Esophagus (tissue), 2 donors: ENCODE measurements at regions not wholly inside any gene's neighbourhood (a gene's known extent, or its start where the extent isn't known, plus 50 kb on each side); places are given as distances from the start of the nearest gene placed in this dataset.

Experiments used
- H3K27ac ChIP-seq, 2 donors: one replicate each; pipeline ENCODE4 v1.5.1; 2013; ENCODE audit warnings: low read depth in 2 of 2, mild to moderate bottlenecking in 2 of 2, inconsistent platforms in 1 of 2, low read length in 1 of 2, moderate library complexity in 1 of 2
- H3K27me3 ChIP-seq, 2 donors: one replicate each; pipeline ENCODE4 v1.6.1; 2013; ENCODE audit warnings: low read length in 2 of 2, control low read depth in 1 of 2, mild to moderate bottlenecking in 1 of 2; ENCODE audit not compliant: insufficient read depth in 2 of 2, control insufficient read depth in 1 of 2
- H3K36me3 ChIP-seq, 2 donors: one replicate each; pipeline ENCODE4 v1.6.1; 2013; ENCODE audit warnings: low read length in 1 of 2; ENCODE audit not compliant: control insufficient read depth in 2 of 2, insufficient read depth in 2 of 2
- H3K4me1 ChIP-seq, 2 donors: one replicate each; pipeline ENCODE4 v1.6.1; 2013; ENCODE audit warnings: low read length in 1 of 2; ENCODE audit not compliant: control insufficient read depth in 2 of 2, insufficient read depth in 2 of 2
- H3K4me3 ChIP-seq, 2 donors: one replicate each; pipeline ENCODE4 v1.5.1; 2013; ENCODE audit warnings: low read length in 2 of 2, mild to moderate bottlenecking in 2 of 2, low read depth in 1 of 2, moderate library complexity in 1 of 2
- H3K9me3 ChIP-seq, 2 donors: one replicate each; pipeline ENCODE4 v1.6.1; 2013; ENCODE audit warnings: mild to moderate bottlenecking in 2 of 2, low read depth in 1 of 2, low read length in 1 of 2, moderate library complexity in 1 of 2; ENCODE audit not compliant: control insufficient read depth in 2 of 2, insufficient read depth in 1 of 2
- WGBS, 2 donors: extraction: QIAGEN DNeasy Blood & Tissue Kit; methylation state at CpG; one replicate each; pipeline ENCODE4 v1.1.7; 2013; 5-methylcytosine and 5-hydroxymethylcytosine counted together
- donor health status: healthy with polysubstance abuse.
- donor health status: Bipolar disorder and iron deficiency.

GRCh38 chr5:23007762-23008161, 154.6 kb upstream of the CDH12 start:
- Histone ChIP-seq H3K9me3 (no peaks in the 10 kb centered on the region), H3K4me1 (no peaks in the 10 kb centered on the region), H3K27me3 (no peaks in the 10 kb centered on the region), H3K27ac (no peak overlapping the region), H3K4me3 (no peak overlapping the region), H3K36me3 (no peaks in the 10 kb centered on the region)
- WGBS, 2 donors, result 40 to 68% methylated on average over 1 of the region's 1 CpG

- Histone ChIP-seq H3K9me3 (no peaks in the 10 kb centered on the region), H3K4me3 (no peak overlapping the region), H3K4me1 (no peaks in the 10 kb centered on the region), H3K27me3 (no peaks in the 10 kb centered on the region), H3K36me3 (no peaks in the 10 kb centered on the region), H3K27ac (no peak overlapping the region)
- 24 to 51% methylated on average over 1 of the region's 1 CpG for WGBS, 2 donors
Observed at GRCh38 chr5:23007236-23007635, 154.1 kb upstream of the CDH12 start.

- 93 to 96% methylated on average over 3 of the region's 3 CpGs for WGBS, 2 donors
- Histone ChIP-seq H3K4me1 (no peaks in the 10 kb centered on the region), H3K27me3 (no peaks in the 10 kb centered on the region), H3K27ac (no peak overlapping the region), H3K4me3 (no peak overlapping the region), H3K9me3 (no peaks in the 10 kb centered on the region), H3K36me3 (no peaks in the 10 kb centered on the region)
Observed at GRCh38 chr5:23001120-23001519, 148.0 kb upstream of the CDH12 start.

GRCh38 chr5:22998774-22999173, 145.6 kb upstream of the CDH12 start:
- no peaks in the 10 kb centered on the region for H3K4me1 ChIP-seq
- H3K36me3 ChIP-seq, result no peaks in the 10 kb centered on the region
- 19 to 21% methylated on average over 1 of the region's 1 CpG for WGBS, 2 donors
- no peak overlapping the region for H3K27ac ChIP-seq
- no peak overlapping the region for H3K4me3 ChIP-seq
- H3K9me3 ChIP-seq, result no peaks in the 10 kb centered on the region
- no peaks in the 10 kb centered on the region for H3K27me3 ChIP-seq

- H3K27me3 ChIP-seq, result no peaks in the 10 kb centered on the region
- H3K4me3 ChIP-seq, result no peak overlapping the region
- H3K36me3 ChIP-seq, result no peaks in the 10 kb centered on the region
- no peaks in the 10 kb centered on the region for H3K4me1 ChIP-seq
- no peak overlapping the region for H3K27ac ChIP-seq
- H3K9me3 ChIP-seq, result no peaks in the 10 kb centered on the region
Observed at GRCh38 chr5:22998362-22998761, 145.2 kb upstream of the CDH12 start.

GRCh38 chr5:22988937-22989336, 135.8 kb upstream of the CDH12 start:
- 84 to 88% methylated on average over 6 of the region's 6 CpGs for WGBS, 2 donors
- no peaks in the 10 kb centered on the region for H3K36me3 ChIP-seq
- H3K27ac ChIP-seq, result no peak overlapping the region
- H3K27me3 ChIP-seq, result no peaks in the 10 kb centered on the region
- H3K9me3 ChIP-seq, result no peaks in the 10 kb centered on the region
- no peaks in the 10 kb centered on the region for H3K4me1 ChIP-seq
- H3K4me3 ChIP-seq, result no peak overlapping the region

- Histone ChIP-seq H3K9me3 (no peaks in the 10 kb centered on the region), H3K4me1 (no peaks in the 10 kb centered on the region), H3K36me3 (no peaks in the 10 kb centered on the region), H3K27me3 (no peaks in the 10 kb centered on the region), H3K27ac (no peak overlapping the region), H3K4me3 (no peak overlapping the region)
Observed at GRCh38 chr5:22986281-22986680, 133.1 kb upstream of the CDH12 start.

GRCh38 chr5:22985446-22985845, 132.3 kb upstream of the CDH12 start:
- Histone ChIP-seq H3K27me3 (no peaks in the 10 kb centered on the region), H3K4me1 (no peaks in the 10 kb centered on the region)
- 86 to 90% methylated on average over 1 of the region's 1 CpG for WGBS, 2 donors

GRCh38 chr5:22970956-22971618, 117.9 kb upstream of the CDH12 start:
- no peaks in the 10 kb centered on the region for H3K36me3 ChIP-seq
- H3K9me3 ChIP-seq, result peaks cover 3 to 6% of the 10 kb centered on the region in 2 donors
- WGBS, 2 donors, result 87% methylated on average over 8 of the region's 8 CpGs
- H3K4me3 ChIP-seq, result no peak overlapping the region
- H3K27me3 ChIP-seq, result no peaks in the 10 kb centered on the region
- no peak overlapping the region for H3K27ac ChIP-seq
- H3K4me1 ChIP-seq, result no peaks in the 10 kb centered on the region

More at GRCh38 chr5:22985446-22985845, 132.3 kb upstream of the CDH12 start:
- Histone ChIP-seq H3K36me3 (no peaks in the 10 kb centered on the region), H3K27ac (no peak overlapping the region), H3K9me3 (no peaks in the 10 kb centered on the region), H3K4me3 (no peak overlapping the region)

GRCh38 chr5:22970491-22970890, 117.3 kb upstream of the CDH12 start:
- no peak overlapping the region for H3K4me3 ChIP-seq
- WGBS, 2 donors, result 65 to 70% methylated on average over 5 of the region's 5 CpGs
- peaks cover 3 to 6% of the 10 kb centered on the region in 2 donors for H3K9me3 ChIP-seq
- H3K27me3 ChIP-seq, result no peaks in the 10 kb centered on the region
- no peak overlapping the region for H3K27ac ChIP-seq
- no peaks in the 10 kb centered on the region for H3K4me1 ChIP-seq
- H3K36me3 ChIP-seq, result no peaks in the 10 kb centered on the region
